GDM1 (cell line): ENCODE measurements at regions not wholly inside any gene's neighbourhood (a gene's known extent, or its start where the extent isn't known, plus 50 kb on each side); places are given as distances from the start of the nearest gene placed in this dataset.
A peak's percentile ranks its signal among the peaks of the same experiment; 100 is the strongest.
"Not testable (repeated sequence)": the region's sequence is repeated elsewhere in the genome, so short reads cannot be mapped to it uniquely, and the experiment has no call there.

Source experiments
- DNase-seq: peaks from one replicate; lab custom pipeline; 2025; lab: John Stamatoyannopoulos, UW

DNA sequence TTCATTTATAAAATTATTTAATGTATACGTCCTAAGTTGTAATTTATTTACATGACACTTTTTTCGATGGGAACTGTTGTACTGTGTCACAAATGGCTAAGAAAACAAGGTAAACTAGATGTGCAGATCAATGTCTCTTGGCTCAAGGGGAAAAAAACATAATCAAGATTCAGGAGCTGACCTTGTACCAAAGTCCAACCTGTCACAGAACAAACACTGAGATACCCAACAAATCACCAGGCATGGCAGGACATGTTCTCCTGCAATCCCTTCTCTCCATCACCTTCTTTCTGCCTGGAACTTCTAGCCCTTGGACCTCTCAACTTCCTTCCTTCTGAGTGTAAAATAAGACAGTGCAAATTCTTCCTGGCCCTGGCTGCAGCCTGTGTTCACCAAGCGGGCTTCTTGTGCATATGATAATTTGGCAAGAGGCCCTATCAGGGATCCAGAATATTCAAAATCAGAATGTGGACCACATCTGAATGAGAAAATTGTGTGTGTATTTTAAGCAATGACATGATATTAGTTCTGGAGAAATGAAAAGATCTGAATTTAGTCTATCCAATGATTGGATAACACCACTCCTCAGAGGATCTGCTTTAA lies 445.9 kb downstream of the ZNF536 start:
- DNase-seq, result no peak

DNA sequence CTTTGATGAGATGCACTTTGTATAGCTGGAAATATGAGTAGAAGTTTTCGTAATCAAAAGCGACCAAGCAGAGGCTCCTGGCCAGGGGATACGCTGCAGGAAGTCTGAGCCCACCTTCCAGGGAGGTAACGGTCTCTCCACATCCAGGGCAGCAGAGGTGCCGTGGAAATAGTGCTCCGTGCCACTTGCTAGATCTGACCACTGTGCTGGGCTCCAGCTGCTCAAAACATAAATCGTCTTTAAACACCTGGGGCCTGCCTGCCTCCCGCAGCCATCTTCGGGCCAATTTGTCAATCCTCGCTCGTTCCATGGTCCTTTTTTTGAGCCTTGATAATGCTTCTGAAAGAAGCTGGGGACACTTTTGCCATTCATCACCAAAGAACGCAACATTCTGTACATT lies 445.0 kb downstream of the ZNF536 start:
- DNase-seq, result no peak

DNA sequence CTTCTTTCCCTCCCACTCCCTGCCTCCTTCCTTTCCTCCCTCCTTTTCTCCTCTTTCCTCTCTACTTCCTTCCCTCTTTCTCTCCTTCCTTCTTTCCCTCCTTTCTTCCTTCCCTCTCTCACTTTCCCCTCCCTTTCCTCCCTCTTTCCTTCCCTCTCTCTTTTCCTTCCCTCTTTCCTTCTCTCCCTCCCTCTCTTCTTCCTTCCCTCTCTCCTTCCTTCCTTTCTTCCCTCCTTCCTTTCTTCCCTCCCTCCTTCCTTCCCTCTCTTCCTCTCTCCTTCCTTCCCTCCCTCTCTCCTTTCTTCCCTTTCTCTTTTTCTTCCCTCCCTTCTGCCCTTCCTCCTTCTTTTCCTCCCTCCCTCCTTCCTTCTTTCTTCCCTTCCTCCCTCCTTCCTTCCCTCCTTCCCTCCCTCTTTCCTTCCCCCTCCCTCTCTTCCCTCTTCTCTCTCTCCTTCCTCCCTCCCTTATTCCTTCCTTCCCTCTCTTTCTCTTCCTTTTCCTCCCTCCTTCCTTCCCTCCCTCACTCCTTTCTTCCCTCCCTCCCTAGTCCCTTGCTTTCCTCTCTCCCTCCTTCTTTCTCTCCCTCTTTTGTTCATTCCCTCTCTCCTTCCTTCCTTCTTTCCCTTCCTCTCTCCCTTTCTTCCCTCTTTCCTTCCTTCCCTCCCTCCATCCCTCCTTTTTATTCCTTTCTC lies 443.9 kb downstream of the ZNF536 start:
- DNase-seq, result no peak

DNA sequence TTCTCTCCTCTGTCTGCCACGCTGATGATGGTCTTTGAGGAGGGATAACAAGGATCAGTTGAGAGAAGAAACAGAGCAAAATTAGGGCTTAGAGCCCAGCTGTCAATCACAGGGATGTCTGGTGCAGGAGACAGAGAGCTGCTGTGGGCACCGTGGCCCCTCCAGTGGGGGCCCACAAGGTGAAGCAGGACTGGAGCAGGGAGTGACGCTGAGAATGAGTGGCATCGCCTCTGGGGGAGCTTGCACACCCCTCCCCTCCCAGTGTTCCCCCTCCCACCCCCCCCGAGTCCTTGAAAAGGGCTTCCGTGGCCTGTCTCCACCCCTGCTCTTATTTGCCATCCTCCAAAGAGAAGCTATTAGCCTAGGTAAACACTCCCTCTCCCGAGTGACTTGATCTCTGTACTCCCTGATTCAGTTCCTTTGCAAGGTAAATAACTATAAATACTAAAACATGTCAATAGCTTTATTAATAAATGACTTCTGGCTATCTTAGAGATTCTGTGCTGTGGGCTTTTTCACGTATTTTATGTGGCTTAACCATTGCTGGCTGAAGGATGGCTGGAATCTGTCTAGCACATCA lies 440.0 kb downstream of the ZNF536 start:
- DNase-seq, result no peak

DNA sequence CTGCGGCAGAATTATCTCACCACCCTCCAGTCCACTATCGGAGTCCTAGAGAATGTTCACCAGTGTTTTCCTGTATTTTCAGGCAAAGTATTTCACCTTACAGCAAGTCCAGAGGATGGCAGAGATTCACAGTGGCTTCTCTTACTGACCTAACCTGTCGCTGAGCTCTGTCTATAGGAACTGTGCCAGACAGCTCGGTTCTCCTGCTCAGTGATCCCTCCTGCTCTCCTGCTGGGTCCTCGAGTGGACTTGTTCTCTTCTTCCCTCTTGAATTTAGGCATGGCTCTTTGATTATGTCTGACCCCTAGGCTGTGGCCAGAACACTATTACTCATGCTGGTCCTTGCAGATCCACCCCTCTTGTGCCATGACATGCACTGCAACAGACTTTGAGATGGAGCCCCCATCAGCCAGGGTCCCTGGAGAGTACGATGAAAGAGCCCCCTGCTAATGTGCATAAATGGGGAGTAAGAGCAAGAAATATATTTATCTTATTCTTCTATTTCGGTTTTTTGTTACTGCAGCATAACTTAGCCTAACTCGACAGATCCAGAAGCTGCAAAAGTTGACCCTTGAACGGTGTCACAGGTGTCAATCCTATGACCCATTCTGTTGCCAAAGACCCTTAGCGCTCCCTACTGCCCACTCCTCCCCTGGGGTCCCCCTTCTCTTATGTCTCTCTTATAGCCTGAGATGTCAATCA lies 439.4 kb downstream of the ZNF536 start:
- DNase-seq, result no peak

DNA sequence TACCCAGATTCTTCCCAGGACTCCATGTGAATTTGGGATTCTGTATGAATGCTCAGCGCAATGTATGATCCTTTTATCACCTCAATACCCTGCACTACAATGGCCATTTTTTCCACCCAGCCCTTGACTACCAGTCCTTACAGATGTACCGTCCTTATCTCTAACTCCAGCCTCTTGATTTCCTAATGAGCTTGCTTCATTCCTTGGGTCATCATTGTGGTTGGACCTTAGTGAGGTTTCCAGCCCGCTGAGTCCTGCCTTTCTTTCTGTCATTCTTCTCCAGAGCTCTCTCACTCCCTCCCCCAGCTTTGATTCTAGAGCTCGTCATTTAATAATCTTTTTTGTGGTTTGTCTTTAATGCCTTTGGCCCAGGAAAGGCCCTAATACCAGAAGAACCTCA lies 438.5 kb downstream of the ZNF536 start:
- no peak for DNase-seq

DNA sequence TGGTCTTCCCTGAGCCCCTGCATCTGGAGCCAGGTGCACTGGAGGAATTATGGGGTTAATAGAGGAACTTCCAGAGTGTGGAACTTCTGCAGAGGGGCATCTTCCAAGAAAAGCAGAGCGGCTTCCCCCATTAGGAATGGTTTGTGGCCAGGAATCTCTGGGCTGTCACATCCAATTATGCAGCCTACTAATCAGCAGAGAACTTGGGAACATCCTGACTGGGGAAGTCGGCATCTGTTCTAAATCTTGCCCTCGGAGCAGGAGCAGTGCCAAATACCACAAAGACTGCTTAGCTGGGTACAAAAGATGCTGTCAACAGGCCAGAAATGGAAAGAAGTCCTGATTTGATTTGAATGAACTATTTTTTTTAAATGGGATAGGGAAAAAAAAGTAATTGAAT lies 435.1 kb downstream of the ZNF536 start:
- DNase-seq, result no peak

DNA sequence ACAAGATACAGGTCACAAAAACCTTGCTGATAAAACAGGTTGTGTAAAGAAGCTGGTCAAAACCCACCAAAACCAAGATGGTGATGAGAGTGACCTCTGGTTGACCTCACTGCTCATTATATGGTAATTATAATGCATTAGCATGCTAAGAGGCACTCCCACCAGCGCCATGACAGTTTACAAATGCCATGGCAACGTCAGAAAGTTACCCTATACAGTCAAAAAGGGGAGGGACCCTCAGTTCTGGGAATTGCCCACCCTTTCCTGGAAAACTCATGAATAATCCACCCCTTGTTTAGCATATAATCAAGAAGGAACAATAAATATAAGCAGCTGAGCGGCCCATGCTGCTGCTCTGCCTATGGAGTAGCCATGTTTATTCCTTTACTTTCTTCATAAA lies 434.1 kb downstream of the ZNF536 start:
- DNase-seq, result no peak

DNA sequence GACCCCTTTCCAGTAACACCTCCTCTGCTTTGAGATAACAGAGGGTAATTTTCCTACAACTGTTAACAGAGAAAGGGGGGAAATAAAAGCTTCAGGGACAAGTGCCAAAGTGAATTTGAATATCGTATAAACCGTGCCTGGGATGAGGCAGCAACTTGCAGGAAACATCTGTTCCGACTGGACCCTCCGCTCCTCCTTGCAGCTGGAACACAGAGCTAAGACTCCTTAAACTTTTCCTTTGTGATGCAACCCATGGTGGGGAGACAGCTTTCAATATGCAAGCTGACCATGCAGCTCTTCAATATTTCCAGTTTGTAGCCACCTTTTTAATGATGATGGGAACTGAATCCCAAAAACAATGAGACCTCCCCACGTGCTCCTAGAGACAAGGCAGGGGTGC lies 432.6 kb downstream of the ZNF536 start:
- DNase-seq, result no peak

DNA sequence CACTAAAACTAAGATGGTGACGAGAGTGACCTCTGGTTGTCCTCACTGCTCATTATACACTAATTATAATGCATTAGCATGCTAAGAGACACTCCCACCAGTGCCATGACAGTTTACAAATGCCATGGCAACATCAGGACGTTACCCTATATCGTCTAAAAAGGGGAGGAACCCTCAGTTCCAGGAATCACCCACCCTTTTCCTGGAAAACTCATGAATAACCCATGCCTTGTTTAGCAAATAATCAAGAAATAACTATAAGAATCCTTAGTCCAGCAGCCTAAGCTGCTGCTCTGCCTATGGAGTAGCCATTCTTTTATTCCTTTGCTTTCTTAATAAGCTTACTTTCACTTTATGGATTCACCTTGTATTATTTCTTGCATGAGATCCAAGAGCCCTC lies 432.1 kb downstream of the ZNF536 start:
- not testable (repeated sequence) for DNase-seq

DNA sequence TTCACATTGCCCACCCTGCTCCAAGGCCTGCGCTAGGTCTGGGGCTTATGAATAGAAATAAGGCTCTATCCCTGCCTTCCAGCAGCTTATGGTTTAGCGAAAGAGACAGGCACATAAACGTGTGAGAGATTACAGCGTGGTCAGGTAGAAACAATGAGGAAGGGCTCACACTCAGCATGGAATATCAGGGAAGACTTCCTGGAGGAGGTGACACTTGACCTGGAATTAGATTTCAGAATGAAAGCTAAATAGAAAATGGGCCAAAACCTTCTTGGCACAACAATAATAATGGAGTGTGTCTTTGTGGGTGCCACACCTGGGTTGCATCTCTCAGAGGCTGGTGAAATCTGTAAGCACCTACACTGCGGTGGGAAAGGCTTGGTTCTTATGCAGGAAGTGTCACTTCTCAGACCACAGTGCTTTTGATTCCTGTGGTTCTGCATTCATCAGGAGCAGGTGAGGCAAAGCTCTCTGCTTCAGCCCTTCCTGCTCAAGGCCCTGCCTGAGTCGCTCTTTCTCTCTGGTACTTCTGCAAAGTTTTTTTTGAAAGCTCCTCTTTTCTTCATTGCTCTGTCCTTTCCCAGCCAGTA lies 430.3 kb downstream of the ZNF536 start:
- DNase-seq, result no peak

DNA sequence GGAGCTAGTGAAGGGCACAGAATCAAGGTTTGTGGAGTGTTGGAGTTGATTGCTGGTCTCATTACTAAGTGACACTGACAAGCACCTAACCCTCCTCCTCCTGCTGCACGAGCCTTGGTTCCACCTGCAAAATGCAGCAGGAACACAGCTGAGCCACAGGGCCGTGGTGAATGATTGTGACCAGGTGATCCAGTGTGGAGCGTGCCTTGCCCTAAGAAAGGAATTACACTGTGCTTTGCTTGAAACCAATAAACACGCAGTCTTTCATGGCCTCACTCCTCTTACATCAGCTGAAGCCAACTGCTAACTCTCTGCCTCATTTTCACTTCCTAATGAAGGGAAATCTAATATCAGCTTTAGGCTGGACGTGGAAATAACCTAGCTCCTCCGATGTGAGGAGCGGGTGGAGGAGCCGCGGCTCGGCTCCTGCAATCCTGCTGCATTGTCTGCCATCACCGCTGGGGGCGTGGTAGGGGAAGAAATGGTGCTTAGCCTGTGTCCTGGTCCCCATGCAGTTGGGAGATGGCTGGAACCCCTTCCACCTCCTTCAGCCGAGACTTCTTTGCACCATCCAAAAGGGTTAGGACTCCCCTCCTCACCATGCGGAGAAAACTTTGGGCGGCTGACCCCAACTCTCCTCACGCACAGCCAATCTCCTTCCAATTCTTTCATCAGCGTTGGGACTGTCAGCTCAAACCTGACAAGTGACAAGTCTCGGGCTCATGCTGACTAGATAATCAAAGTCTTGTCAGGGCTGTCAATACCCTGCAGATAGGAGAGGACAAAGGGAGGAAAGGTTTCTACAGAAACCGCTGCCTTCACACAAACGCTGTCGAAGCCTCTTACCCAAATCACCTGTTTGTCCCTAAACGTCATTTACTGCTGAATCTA lies 427.9 kb downstream of the ZNF536 start:
- DNase-seq, result no peak

DNA sequence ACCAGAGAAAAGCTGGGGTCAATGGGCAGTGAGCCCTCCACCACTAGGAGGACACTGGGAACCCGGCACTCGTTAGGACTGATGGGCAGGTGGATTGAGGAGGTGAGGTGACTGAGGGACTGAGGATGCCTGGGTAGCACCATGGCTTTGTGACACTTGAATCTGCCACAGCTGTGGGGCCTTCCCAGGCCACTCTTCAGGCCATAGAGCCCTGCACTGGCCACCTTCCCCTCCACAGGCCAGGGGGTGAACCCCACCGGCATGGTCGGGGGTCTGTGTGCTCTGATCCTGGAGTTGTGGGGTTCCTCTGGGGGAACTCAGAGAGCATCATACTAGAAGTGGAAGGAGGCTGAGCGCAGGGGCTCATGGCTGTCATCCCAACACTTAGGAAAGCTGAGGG lies 423.5 kb downstream of the ZNF536 start:
- DNase-seq, result no peak

DNA sequence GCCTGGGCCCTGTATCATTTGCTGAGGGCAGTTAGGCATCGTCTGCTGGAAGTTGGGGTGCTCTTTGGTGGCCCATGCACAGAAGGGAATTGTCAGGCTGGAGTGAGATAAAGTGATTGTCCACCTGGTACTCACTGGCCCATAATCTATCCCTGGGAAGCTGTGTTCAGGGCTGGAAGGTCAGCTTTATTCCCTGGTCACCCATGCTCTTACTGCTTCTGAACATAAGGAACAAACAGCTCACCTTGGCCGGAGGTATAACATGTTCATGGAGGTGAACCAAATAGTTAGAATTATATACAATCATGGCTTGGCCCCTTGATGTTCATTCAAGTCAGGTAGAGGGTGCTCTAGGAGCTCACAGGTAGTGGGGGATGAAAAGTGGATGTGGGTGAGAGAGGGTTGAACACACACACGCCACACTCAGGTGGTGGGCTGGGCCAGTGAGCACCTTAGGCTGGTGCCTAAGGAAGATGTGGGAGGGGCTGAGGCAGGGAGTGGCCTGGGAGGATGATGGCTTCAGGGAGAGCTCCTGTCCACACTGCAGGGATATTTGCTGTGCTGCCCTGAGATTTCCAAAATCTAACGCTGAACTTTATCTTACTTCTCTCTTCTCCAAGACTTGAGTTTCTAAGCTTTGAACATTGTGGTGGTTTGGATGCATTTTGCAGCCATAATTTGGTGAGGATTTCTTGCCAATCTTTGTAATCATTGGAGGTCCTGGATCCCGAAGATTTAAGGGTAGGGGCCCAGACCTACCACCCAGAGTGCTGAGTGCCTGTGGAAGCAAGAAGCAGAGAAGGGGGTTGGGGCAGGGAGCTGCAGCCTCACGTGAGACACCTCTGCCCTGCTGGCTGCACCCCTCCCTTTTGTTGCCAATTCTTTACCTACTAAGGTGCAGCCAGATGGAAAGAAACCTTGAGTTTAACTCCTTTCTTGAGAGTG lies 420.6 kb downstream of the ZNF536 start:
- DNase-seq, result no peak

DNA sequence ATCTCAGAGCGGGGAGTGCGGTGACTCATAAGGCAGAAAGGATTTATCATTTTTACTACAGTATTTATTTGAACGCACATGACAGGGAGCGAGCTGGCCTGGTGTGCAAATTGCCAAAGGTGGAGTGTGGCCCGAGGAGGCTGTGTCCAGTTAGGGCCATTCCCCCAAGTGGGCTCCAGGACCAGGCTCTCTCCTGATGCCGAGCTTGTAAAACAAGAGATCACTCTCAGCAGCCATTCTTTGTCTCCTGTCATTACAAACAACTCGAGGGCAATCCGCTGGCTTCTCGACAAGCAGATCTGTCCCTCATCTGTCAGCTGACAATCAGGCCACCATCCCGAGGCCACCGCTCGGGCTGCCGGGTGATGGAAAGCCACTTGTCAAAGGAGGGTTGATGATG lies 418.9 kb downstream of the ZNF536 start:
- no peak for DNase-seq

DNA sequence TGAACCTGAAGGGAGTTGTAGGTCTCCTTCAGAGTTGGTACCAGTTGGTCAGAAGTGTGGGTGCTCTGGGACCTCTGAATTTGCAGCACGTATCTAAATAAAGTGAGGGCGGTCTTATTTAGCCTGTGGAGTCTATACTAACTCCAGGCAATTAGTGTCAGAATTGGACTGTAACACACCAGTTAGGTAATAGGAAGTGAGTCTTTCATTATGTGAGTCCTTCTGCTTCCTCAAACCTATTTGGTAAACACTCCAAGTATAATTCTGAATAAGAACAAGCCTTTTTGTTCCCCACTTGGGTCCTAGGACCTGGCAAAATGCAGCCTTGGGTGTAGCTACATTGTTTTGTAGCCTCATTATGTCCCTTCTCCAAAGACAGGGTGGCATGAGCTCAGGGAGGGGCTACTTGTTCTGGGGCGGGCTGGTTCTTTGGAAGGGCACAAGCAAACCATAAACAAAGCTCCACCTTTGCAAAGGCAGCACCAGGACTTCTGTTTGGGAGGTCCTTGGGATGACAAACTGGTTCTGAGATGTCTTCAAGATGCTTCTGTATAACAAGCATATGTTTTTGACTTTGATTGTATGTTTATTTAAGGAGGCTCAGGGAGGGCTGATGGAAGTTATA lies 418.0 kb downstream of the ZNF536 start:
- no peak for DNase-seq

DNA sequence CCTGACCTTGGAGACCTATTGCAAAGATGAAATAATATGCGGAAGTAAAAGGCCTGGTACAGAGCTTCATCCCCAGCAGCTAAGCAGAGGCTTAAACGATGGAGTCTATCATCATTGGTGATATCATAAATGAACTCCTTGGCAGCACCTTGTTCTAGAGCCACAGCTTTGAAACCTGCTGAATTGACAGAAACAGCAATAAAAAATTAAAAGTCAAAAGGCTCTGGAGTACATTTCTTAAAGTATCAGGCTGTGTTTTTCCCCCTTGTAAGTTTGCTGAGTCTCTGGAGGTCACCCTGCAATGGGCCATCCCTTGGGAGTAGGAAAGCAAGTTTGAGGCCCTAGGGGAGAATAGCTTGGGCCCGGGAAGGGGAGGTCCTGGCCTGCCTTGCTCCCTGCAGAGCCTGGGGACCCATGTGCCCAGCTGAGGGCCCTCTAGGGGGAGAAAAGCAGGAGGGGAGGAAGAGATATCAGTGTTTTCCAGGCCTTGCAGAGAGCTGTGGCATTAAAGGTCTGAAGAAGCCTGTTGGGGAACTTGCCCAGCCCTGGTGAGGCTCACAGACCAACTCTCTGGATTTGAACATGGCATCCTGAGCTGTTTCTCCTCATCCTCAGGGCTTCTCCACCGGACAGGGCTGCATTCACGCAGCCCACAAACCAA lies 416.1 kb downstream of the ZNF536 start:
- DNase-seq, result no peak

DNA sequence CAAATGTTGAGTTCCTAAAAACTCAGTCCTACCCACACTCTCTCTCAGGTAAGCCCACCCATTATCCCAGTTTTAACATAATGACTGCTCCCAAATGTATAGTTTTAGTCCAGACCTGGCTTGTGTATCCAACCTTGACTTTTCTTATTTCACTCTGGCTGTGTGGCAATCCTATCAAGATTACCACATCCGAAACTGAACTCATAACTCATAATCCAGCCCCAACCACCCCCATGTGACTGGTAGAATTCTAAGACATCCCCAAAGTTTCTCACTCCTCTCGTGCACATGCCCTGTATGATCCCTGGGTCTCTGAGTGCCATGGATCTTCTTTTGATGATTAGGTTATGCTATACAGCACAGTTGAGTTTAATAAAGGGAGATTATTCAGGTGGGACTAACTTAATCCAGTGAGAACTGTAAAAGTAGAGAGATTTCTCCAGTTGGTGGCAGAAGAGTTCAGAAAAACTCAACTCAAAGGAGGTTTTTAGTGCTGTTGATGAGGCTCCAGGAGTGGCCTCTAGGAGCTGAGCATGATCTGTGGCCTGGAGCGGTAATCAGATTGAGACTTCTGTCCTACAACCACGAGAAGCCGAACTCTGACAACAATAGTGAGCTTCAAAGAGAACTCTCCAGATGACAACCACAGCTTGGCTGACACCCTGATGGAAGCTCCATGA lies 413.4 kb downstream of the ZNF536 start:
- DNase-seq, result no peak

DNA sequence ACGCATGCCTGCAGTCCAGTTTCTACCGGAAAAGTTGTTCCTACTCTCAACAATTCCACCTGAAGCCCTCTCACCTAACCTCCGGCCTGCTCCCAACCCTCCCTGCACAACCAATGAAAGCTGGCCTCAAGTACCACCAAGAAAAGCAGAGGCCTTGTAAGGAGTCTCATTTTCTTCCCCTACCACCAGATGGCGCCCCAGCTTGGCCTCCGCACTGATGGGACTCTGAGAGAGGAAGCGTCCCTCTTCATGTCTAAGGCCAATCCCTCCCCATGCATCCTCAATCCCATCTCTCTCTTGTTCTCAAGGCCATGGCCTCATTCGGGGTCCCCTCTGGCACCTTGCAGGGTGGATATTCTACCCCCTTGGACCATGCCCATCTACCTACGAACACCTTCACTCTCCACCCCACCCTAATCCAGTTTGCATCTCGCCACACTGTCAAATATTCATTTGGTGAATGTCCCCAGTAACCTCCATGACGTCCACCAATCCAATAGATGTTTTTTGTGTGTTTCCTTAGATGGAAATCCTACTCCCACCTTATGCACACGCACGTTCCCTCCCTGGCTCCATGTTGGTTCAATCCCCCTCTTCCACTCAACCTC lies 412.8 kb downstream of the ZNF536 start:
- peak; percentile 25 for DNase-seq
